IMR-90 (cell line): ENCODE measurements at regions not wholly inside any gene's neighbourhood (a gene's known extent, or its start where the extent isn't known, plus 50 kb on each side); places are given as distances from the start of the nearest gene placed in this dataset.

Source experiments
- ATAC-seq: fragments of 200-7000 bp; cut with Tn5 transposase; 2 replicates; pipeline ENCODE4 v1.9.1; 2020; ENCODE audit warnings: low read depth, mild to moderate bottlenecking, moderate library complexity
- BruUV-seq: library from RNA; stranded (reverse); fragments of 400-500 nt; replicated peaks from 2 replicates; lab custom pipeline; 2021; lab: Mats Ljungman, UMichigan
- CTCF ChIA-PET: fragments of 300-600 bp; formaldehyde crosslinking; extraction: SDS; loops from one replicate; lab custom pipeline; 2021; ENCODE audit warnings: antibody characterized with exemption; lab: Yijun Ruan, JAX
- POLR2A ChIA-PET: fragments of 300-600 bp; sonication (Branson Sonifier 250); formaldehyde crosslinking; loops from one replicate; lab custom pipeline; 2022; ENCODE audit warnings: antibody characterized with exemption; ENCODE audit not compliant: unreplicated experiment; lab: Charles Lee
- DNase-seq: peaks from one replicate; pipeline ENCODE4 v3.0.0; 2013
- H2AFZ ChIP-seq: replicated peaks from 2 replicates; pipeline ENCODE3; 2013; ENCODE audit warnings: low read length, mild to moderate bottlenecking; ENCODE audit not compliant: poor library complexity
- H2AK5ac ChIP-seq: 2 replicates; pipeline ENCODE4 v1.6.1; 2013; ENCODE audit warnings: low read depth, low read length, inconsistent platforms
- H2AK9ac ChIP-seq: replicated peaks from 2 replicates; pipeline ENCODE3; 2013; ENCODE audit warnings: mild to moderate bottlenecking, low read depth, low read length, moderate library complexity; ENCODE audit not compliant: poor library complexity
- H2BK120ac ChIP-seq: 2 replicates; pipeline ENCODE4 v1.6.1; 2013; ENCODE audit warnings: low read depth, low read length, inconsistent platforms
- H2BK15ac ChIP-seq: 3 replicates; pipeline ENCODE4 v1.6.1; 2013; ENCODE audit warnings: low read depth, low read length, inconsistent platforms
- H2BK20ac ChIP-seq: 2 replicates; pipeline ENCODE4 v1.6.1; 2013; ENCODE audit warnings: low read depth, mild to moderate bottlenecking, inconsistent platforms, low read length, moderate library complexity
- H2BK5ac ChIP-seq: 2 replicates; pipeline ENCODE4 v1.6.1; 2013; ENCODE audit warnings: mild to moderate bottlenecking, low read depth, low read length, inconsistent platforms; ENCODE audit not compliant: poor library complexity, severe bottlenecking
- H3K14ac ChIP-seq: replicated peaks from 2 replicates; pipeline ENCODE4 v1.6.1; 2013; ENCODE audit warnings: low read depth, low read length, inconsistent platforms
- H3K18ac ChIP-seq: 2 replicates; pipeline ENCODE4 v1.6.1; 2013; ENCODE audit warnings: low read depth, low read length, control low read depth
- H3K23ac ChIP-seq: 2 replicates; pipeline ENCODE4 v1.6.1; 2013; ENCODE audit warnings: low read depth, low read length, inconsistent platforms
- H3K27ac ChIP-seq: 2 replicates; pipeline ENCODE4 v1.5.1; 2013; ENCODE audit warnings: mild to moderate bottlenecking, control low read depth, low read length; ENCODE audit not compliant: insufficient read depth
- H3K27me3 ChIP-seq: 2 replicates; pipeline ENCODE4 v1.6.1; 2013; ENCODE audit warnings: low read length; ENCODE audit not compliant: control insufficient read depth, insufficient read depth
- H3K36me3 ChIP-seq: 2 replicates; pipeline ENCODE4 v1.6.1; 2013; ENCODE audit warnings: low read length, mixed read lengths; ENCODE audit not compliant: control insufficient read depth, insufficient read depth
- H3K4ac ChIP-seq: 2 replicates; pipeline ENCODE4 v1.6.1; 2013; ENCODE audit warnings: low read depth, low read length, inconsistent platforms
- H3K4me1 ChIP-seq: 2 replicates; pipeline ENCODE4 v1.6.1; 2013; ENCODE audit warnings: low read length, mixed read lengths; ENCODE audit not compliant: control insufficient read depth, insufficient read depth
- H3K4me2 ChIP-seq: 2 replicates; pipeline ENCODE4 v1.6.1; 2013; ENCODE audit warnings: low read depth, mild to moderate bottlenecking, control low read depth, low read length, moderate library complexity
- H3K4me3 ChIP-seq: 2 replicates; pipeline ENCODE4 v1.5.1; 2013; ENCODE audit warnings: low read depth, mild to moderate bottlenecking, control low read depth, low read length, moderate library complexity; ENCODE audit not compliant: insufficient read depth
- H3K56ac ChIP-seq: 2 replicates; pipeline ENCODE4 v1.6.1; 2013; ENCODE audit warnings: low read length, inconsistent platforms; ENCODE audit not compliant: insufficient read depth; ENCODE audit errors: extremely low read depth
- H3K79me1 ChIP-seq, 2 experiments: 2 replicates each; pipeline ENCODE4 v1.6.1; 2013; ENCODE audit warnings: low read length in 2 of 2, inconsistent platforms in 1 of 2, low read depth in 1 of 2
- H3K9ac ChIP-seq: 2 replicates; pipeline ENCODE4 v1.6.1; 2013; ENCODE audit warnings: low read depth, low read length, control low read depth
- H3K9me1 ChIP-seq: 2 replicates; pipeline ENCODE4 v1.6.1; 2013; ENCODE audit warnings: low read length, inconsistent platforms; ENCODE audit not compliant: insufficient read depth
- H3K9me3 ChIP-seq: 2 replicates; pipeline ENCODE4 v1.6.1; 2013; ENCODE audit warnings: low read length; ENCODE audit not compliant: control insufficient read depth, insufficient read depth
- H4K20me1 ChIP-seq: 2 replicates; pipeline ENCODE4 v1.6.1; 2013; ENCODE audit warnings: low read length, inconsistent platforms; ENCODE audit not compliant: insufficient read depth
- H4K5ac ChIP-seq: 2 replicates; pipeline ENCODE4 v1.6.1; 2013; ENCODE audit warnings: mild to moderate bottlenecking, low read depth, low read length, control low read depth
- H4K8ac ChIP-seq, 2 experiments: 2 replicates each; pipeline ENCODE4 v1.6.1; 2013; ENCODE audit warnings: low read depth in 2 of 2, low read length in 2 of 2, control low read depth in 1 of 2, inconsistent platforms in 1 of 2
- H4K91ac ChIP-seq: 2 replicates; pipeline ENCODE4 v1.6.1; 2013; ENCODE audit warnings: low read depth, low read length, inconsistent platforms; ENCODE audit not compliant: insufficient read depth
- BHLHE40 ChIP-seq: fragments of 150-350 bp; IDR thresholded peaks from 2 replicates; pipeline ENCODE4 v1.6.1; 2016; ENCODE audit warnings: mild to moderate bottlenecking, low read depth, low read length
- CEBPB ChIP-seq: IDR thresholded peaks from 2 replicates; pipeline ENCODE4 v1.6.1; 2012; ENCODE audit warnings: low read depth, low read length, improper control_type of control experiment
- CHD1 ChIP-seq: IDR thresholded peaks from 2 replicates; pipeline ENCODE4 v1.6.1; 2012; ENCODE audit warnings: low read depth, low read length, improper control_type of control experiment
- FOS ChIP-seq: fragments of 150-350 bp; IDR thresholded peaks from 2 replicates; pipeline ENCODE4 v1.6.1; 2016; ENCODE audit warnings: low read depth, low read length
- MAFK ChIP-seq: IDR thresholded peaks from 2 replicates; pipeline ENCODE4 v1.6.1; 2012; ENCODE audit warnings: low read depth, low read length, improper control_type of control experiment
- MAZ ChIP-seq: IDR thresholded peaks from 2 replicates; pipeline ENCODE4 v1.6.1; 2012; ENCODE audit warnings: low read depth, mild to moderate bottlenecking, low read length, improper control_type of control experiment, moderate library complexity, borderline replicate concordance
- MXI1 ChIP-seq: IDR thresholded peaks from 2 replicates; pipeline ENCODE4 v1.6.1; 2012; ENCODE audit warnings: low read depth, mild to moderate bottlenecking, low read length, moderate library complexity, borderline replicate concordance
- NFE2L2 ChIP-seq: fragments of 150-350 bp; IDR thresholded peaks from 2 replicates; pipeline ENCODE4 v1.6.1; 2016; ENCODE audit warnings: low read depth, mild to moderate bottlenecking, low read length
- POLR2A ChIP-seq: IDR thresholded peaks from 2 replicates; pipeline ENCODE4 v1.6.1; 2012; ENCODE audit warnings: mild to moderate bottlenecking, low read depth, low read length
- RAD21 ChIP-seq: IDR thresholded peaks from 2 replicates; pipeline ENCODE4 v1.6.1; 2012; ENCODE audit warnings: low read length, improper control_type of control experiment
- RCOR1 ChIP-seq: IDR thresholded peaks from 2 replicates; pipeline ENCODE4 v1.6.1; 2012; ENCODE audit warnings: mild to moderate bottlenecking, low read length, improper control_type of control experiment; ENCODE audit not compliant: insufficient replicate concordance
- RFX5 ChIP-seq: IDR thresholded peaks from 2 replicates; pipeline ENCODE4 v1.8.0; 2012; ENCODE audit warnings: low read depth, mild to moderate bottlenecking, low read length, moderate library complexity
- SMC3 ChIP-seq: fragments of 150-350 bp; IDR thresholded peaks from 2 replicates; pipeline ENCODE4 v1.6.1; 2016; ENCODE audit warnings: low read depth, mild to moderate bottlenecking, antibody characterized with exemption, low read length, moderate library complexity
- WGBS, 2 experiments: methylation state at CpG; one replicate each; pipeline versions ENCODE4 v1.1.5 to v1.1.7; 2013; ENCODE audit warnings: missing lambda C conversion rate in 2 of 2; ENCODE audit not compliant: insufficient read length in 1 of 2; ENCODE audit errors: extremely low coverage in 2 of 2; 5-methylcytosine and 5-hydroxymethylcytosine counted together
- dilution Hi-C: fragments of 300-500 bp; cut with HindIII; formaldehyde crosslinking; loops from one replicate; pipeline ENCODE4 v1.14.3; 2018; ENCODE audit warnings: low sequenced_read_pairs; ENCODE audit not compliant: unreplicated experiment
- in situ Hi-C: fragments of 300-500 bp; cut with MboI; formaldehyde crosslinking; loops from 3 replicates; pipeline ENCODE4 v1.14.3; 2019; ENCODE audit warnings: low sequenced_read_pairs, inconsistent platforms, mixed read lengths
- intact Hi-C: fragments of 100-400 bp; cut with micrococcal nuclease; formaldehyde crosslinking; loops from 2 replicates; pipeline ENCODE4 v1.10.0; 2022
- TF ChIP-seq, protein P1 (sequence below): fragments of 150-350 bp; IDR thresholded peaks from 2 replicates; pipeline ENCODE4 v1.6.1; 2016; ENCODE audit warnings: low read depth, mild to moderate bottlenecking, low read length, moderate library complexity, borderline replicate concordance
- TF ChIP-seq, protein P2 (sequence below): conservative IDR thresholded peaks from 2 replicates; pipeline ENCODE4 v1.5.1; 2012; ENCODE audit warnings: mild to moderate bottlenecking, low read depth, low read length, improper control_type of control experiment
- TF ChIP-seq, protein P3 (sequence below): fragments of 150-350 bp; IDR thresholded peaks from 2 replicates; pipeline ENCODE4 v1.6.1; 2017; ENCODE audit warnings: mild to moderate bottlenecking, antibody characterized with exemption, low read length, low read depth

DNA sequence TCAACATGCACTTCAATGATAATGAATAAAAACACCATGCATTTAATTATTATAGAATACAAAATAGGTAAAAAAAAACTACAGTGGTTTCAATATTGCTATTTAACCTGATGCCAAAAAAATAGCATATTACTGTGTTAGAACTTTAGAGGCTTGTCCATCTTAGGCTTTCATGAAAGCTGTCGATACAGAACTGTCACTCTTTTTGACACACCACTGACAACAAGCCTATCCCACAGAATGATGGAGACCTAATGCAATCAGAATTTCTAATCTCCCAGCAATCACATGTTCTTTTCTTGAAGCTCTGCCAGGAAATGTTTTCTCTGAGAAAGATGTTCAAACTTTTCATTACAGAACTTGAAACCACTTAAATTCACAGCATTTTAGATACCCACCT lies 490.3 kb upstream of the EPHA6 start:
- Histone ChIP-seq H4K91ac (no peak overlapping the region), H3K4ac (no peak overlapping the region), H4K5ac (no peak overlapping the region), H2BK15ac (no peak overlapping the region), H3K14ac (no peak overlapping the region), H3K36me3 (no peaks in the 10 kb centered on the region), H3K9me3 (peaks cover 4% of the 10 kb centered on the region; the same call in 1 of the 2 replicates), H2AFZ (no peak overlapping the region), H2AK5ac (no peak overlapping the region), H3K27me3 (no peaks in the 10 kb centered on the region), H2AK9ac (no peak overlapping the region), H3K56ac (no peak overlapping the region), H3K4me2 (no peak overlapping the region), H2BK120ac (no peak overlapping the region), H2BK20ac (no peak overlapping the region), H2BK5ac (no peak overlapping the region), H3K4me3 (no peak overlapping the region), H3K4me1 (no peaks in the 10 kb centered on the region), H3K27ac (no peak overlapping the region), H4K20me1 (no peaks in the 10 kb centered on the region), H3K79me1 (no peaks in the 10 kb centered on the region), H3K23ac (no peak overlapping the region), H3K9ac (no peak overlapping the region), H4K8ac (no peak overlapping the region), H3K18ac (no peak overlapping the region), H3K9me1 (no peaks in the 10 kb centered on the region)
- intact Hi-C loops (no loop called here), dilution Hi-C loops (no loop called here), in situ Hi-C loops (no loop called here)
- WGBS, 2 experiments = no CpG with 5 or more reads among the region's 1 CpG
- no TSS peak for BruUV-seq
- ChIA-PET POLR2A (no interaction called here), CTCF (no interaction called here)
- ATAC-seq (no peak), DNase-seq (no peak)
- TF ChIP-seq POLR2A (no peak), MAZ (no peak), NFE2L2 (no peak), RCOR1 (no peak), CEBPB (no peak), SMC3 (no peak), CHD1 (no peak), FOS (no peak), RAD21 (no peak), MAFK (no peak), MXI1 (no peak), RFX5 (no peak), BHLHE40 (no peak)
- TF ChIP-seq, protein P1, sequence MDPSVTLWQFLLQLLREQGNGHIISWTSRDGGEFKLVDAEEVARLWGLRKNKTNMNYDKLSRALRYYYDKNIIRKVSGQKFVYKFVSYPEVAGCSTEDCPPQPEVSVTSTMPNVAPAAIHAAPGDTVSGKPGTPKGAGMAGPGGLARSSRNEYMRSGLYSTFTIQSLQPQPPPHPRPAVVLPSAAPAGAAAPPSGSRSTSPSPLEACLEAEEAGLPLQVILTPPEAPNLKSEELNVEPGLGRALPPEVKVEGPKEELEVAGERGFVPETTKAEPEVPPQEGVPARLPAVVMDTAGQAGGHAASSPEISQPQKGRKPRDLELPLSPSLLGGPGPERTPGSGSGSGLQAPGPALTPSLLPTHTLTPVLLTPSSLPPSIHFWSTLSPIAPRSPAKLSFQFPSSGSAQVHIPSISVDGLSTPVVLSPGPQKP = no peak
- TF ChIP-seq, protein P2, sequence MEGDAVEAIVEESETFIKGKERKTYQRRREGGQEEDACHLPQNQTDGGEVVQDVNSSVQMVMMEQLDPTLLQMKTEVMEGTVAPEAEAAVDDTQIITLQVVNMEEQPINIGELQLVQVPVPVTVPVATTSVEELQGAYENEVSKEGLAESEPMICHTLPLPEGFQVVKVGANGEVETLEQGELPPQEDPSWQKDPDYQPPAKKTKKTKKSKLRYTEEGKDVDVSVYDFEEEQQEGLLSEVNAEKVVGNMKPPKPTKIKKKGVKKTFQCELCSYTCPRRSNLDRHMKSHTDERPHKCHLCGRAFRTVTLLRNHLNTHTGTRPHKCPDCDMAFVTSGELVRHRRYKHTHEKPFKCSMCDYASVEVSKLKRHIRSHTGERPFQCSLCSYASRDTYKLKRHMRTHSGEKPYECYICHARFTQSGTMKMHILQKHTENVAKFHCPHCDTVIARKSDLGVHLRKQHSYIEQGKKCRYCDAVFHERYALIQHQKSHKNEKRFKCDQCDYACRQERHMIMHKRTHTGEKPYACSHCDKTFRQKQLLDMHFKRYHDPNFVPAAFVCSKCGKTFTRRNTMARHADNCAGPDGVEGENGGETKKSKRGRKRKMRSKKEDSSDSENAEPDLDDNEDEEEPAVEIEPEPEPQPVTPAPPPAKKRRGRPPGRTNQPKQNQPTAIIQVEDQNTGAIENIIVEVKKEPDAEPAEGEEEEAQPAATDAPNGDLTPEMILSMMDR = no peak
- TF ChIP-seq, protein P3, sequence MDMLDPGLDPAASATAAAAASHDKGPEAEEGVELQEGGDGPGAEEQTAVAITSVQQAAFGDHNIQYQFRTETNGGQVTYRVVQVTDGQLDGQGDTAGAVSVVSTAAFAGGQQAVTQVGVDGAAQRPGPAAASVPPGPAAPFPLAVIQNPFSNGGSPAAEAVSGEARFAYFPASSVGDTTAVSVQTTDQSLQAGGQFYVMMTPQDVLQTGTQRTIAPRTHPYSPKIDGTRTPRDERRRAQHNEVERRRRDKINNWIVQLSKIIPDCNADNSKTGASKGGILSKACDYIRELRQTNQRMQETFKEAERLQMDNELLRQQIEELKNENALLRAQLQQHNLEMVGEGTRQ = no peak
